H1 (cell line): ENCODE measurements at regions not wholly inside any gene's neighbourhood (a gene's known extent, or its start where the extent isn't known, plus 50 kb on each side); places are given as distances from the start of the nearest gene placed in this dataset.

Experiments
- CTCF ChIP-seq, 3 experiments: IDR thresholded peaks; 1 replicate in 2 of 3; 2 replicates in 1 of 3; pipeline versions ENCODE4 v1.5.1 to v1.6.1; 2011; ENCODE audit warnings: low read length in 3 of 3, mild to moderate bottlenecking in 3 of 3, inconsistent platforms in 2 of 3, low read depth in 1 of 3, moderate library complexity in 1 of 3; ENCODE audit not compliant: insufficient read depth in 1 of 3; ENCODE audit errors: control extremely low read depth in 1 of 3
- EZH2 ChIP-seq: fragments of 200-600 bp; sonication (generic); IDR thresholded peaks from 2 replicates; pipeline ENCODE4 v1.7.1; 2012; ENCODE audit warnings: low read depth, mild to moderate bottlenecking, moderate library complexity, low read length, inconsistent platforms; ENCODE audit not compliant: severe bottlenecking
- POLR2A ChIP-seq, 2 experiments: IDR thresholded peaks; 1 replicate in 1 of 2; 2 replicates in 1 of 2; pipeline ENCODE4 v1.6.1; 2011; ENCODE audit warnings: low read depth in 2 of 2, low read length in 2 of 2, mild to moderate bottlenecking in 2 of 2; ENCODE audit errors: control extremely low read depth in 1 of 2
- RAD21 ChIP-seq, 2 experiments: IDR thresholded peaks in 1 of 2; conservative IDR thresholded peaks in 1 of 2; 2 replicates each; pipeline ENCODE4 v1.6.1; 2011; ENCODE audit warnings: low read depth in 2 of 2, low read length in 2 of 2, improper control_type of control experiment in 1 of 2, inconsistent platforms in 1 of 2, mild to moderate bottlenecking in 1 of 2, moderate library complexity in 1 of 2
- SRF ChIP-seq: IDR thresholded peaks from 2 replicates; pipeline ENCODE4 v1.6.1; 2011; ENCODE audit warnings: mild to moderate bottlenecking, low read depth, low read length, moderate library complexity
- ZNF274 ChIP-seq: IDR thresholded peaks from 2 replicates; pipeline ENCODE4 v1.7.0; 2012; ENCODE audit warnings: low read length, borderline replicate concordance; ENCODE audit errors: extremely low read depth

GRCh38 chr4:181176306-181176705 is 1066.9 kb upstream of the TENM3 start:
- TF ChIP-seq POLR2A (IDR thresholded peaks at IDR 0.05; ENCODE audit: control extremely low read depth in 1 of 2, low read depth in 2 of 2, low read length in 2 of 2): no peak
- TF ChIP-seq SRF: no peak
- no peak for TF ChIP-seq EZH2
- TF ChIP-seq RAD21 (IDR thresholded peaks at IDR 0.05 in 1 of 2, conservative IDR thresholded peaks at IDR 0.05 in 1 of 2; ENCODE audit: low read depth in 2 of 2, low read length in 2 of 2): no peak
- no peak for TF ChIP-seq CTCF (IDR thresholded peaks at IDR 0.05; ENCODE audit: control extremely low read depth in 1 of 3, insufficient read depth in 1 of 3, low read depth in 1 of 3, low read length in 3 of 3)
- TF ChIP-seq ZNF274: no peak
